ENCODE measurements at regions not wholly inside any gene's neighbourhood (a gene's known extent, or its start where the extent isn't known, plus 50 kb on each side); places are given as distances from the start of the nearest gene placed in this dataset.

GRCh38 chr3:72234391-72234790, 449.4 kb upstream of the PROK2 start:
- TF ChIP-seq MAX (IDR thresholded peaks at IDR 0.05; ENCODE audit: low read depth, low read length): no peak
- no peak for TF ChIP-seq CTCF (IDR thresholded peaks at IDR 0.05; ENCODE audit: low read depth, low read length)
